Stimulated activated CD8-positive, alpha-beta memory T cell treated with anti-CD3 and anti-CD28 coated beads, Interleukin-4, amount 100 ng/mL, for 24 hours (primary cell): ENCODE measurements at regions not wholly inside any gene's neighbourhood (a gene's known extent, or its start where the extent isn't known, plus 50 kb on each side); places are given as distances from the start of the nearest gene placed in this dataset.

Experiments
- DNase-seq: peaks from one replicate; pipeline ENCODE4 v3.0.0-alpha.2; 2020; ENCODE audit warnings: low read depth

GRCh38 chrX:39922926-39923325 is 174.8 kb downstream of the BCOR start:
- DNase-seq: no peak

- DNase-seq: no peak
Measured at GRCh38 chrX:39927380-39927779, 170.4 kb downstream of the BCOR start.

- no peak for DNase-seq
Measured at GRCh38 chrX:39928704-39929378, 168.9 kb downstream of the BCOR start.

- no peak for DNase-seq
Measured at GRCh38 chrX:39929379-39930025, 168.3 kb downstream of the BCOR start.

- DNase-seq: no peak
Measured at GRCh38 chrX:39930786-39931528, 166.8 kb downstream of the BCOR start.

GRCh38 chrX:39931529-39932282 is 166.1 kb downstream of the BCOR start:
- no peak for DNase-seq

GRCh38 chrX:39935411-39936064 is 162.2 kb downstream of the BCOR start:
- no peak for DNase-seq

GRCh38 chrX:39936886-39937770 is 160.6 kb downstream of the BCOR start:
- DNase-seq: no peak

- DNase-seq: no peak
Measured at GRCh38 chrX:39938466-39938865, 159.3 kb downstream of the BCOR start.

- DNase-seq: no peak
Measured at GRCh38 chrX:39939678-39940077, 158.1 kb downstream of the BCOR start.

GRCh38 chrX:39941332-39941920 is 156.3 kb downstream of the BCOR start:
- no peak for DNase-seq

- DNase-seq: no peak
Measured at GRCh38 chrX:39944416-39944815, 153.3 kb downstream of the BCOR start.

GRCh38 chrX:39945709-39946108 is 152.0 kb downstream of the BCOR start:
- DNase-seq: no peak

- DNase-seq: no peak
Measured at GRCh38 chrX:39946822-39947221, 150.9 kb downstream of the BCOR start.

- no peak for DNase-seq
Measured at GRCh38 chrX:39948582-39948981, 149.2 kb downstream of the BCOR start.

- DNase-seq: no peak
Measured at GRCh38 chrX:39950018-39950688, 147.6 kb downstream of the BCOR start.

GRCh38 chrX:39952989-39953388 is 144.8 kb downstream of the BCOR start:
- DNase-seq: no peak

GRCh38 chrX:39953879-39954278 is 143.9 kb downstream of the BCOR start:
- DNase-seq: no peak

- DNase-seq: no peak
Measured at GRCh38 chrX:39954851-39955250, 142.9 kb downstream of the BCOR start.

- DNase-seq: no peak
Measured at GRCh38 chrX:39955625-39956024, 142.1 kb downstream of the BCOR start.
